ENCODE measurements at regions not wholly inside any gene's neighbourhood (a gene's known extent, or its start where the extent isn't known, plus 50 kb on each side); places are given as distances from the start of the nearest gene placed in this dataset.

GRCh38 chr9:90521811-90522570 lies 120.6 kb downstream of the DIRAS2 start:
- TF ChIP-seq CTCF (IDR thresholded peaks at IDR 0.05; ENCODE audit: control extremely low read depth in 1 of 3, insufficient read depth in 1 of 3, low read depth in 1 of 3, low read length in 3 of 3) (no peak), TAF1 (IDR thresholded peaks at IDR 0.05; ENCODE audit: low read depth, low read length) (no peak), POLR2AphosphoS5 (IDR thresholded peaks at IDR 0.05; ENCODE audit: low read depth, low read length) (no peak), POLR2A (IDR thresholded peaks at IDR 0.05; ENCODE audit: control extremely low read depth in 1 of 2, low read depth in 2 of 2, low read length in 2 of 2) (no peak), CBX8 (IDR thresholded peaks at IDR 0.05; ENCODE audit: borderline replicate concordance, low read depth, low read length) (no peak), EZH2 (IDR thresholded peaks at IDR 0.05; ENCODE audit: low read depth, low read length, severe bottlenecking) (no peak), CHD1 (IDR thresholded peaks at IDR 0.05; ENCODE audit: low read depth, low read length) (no peak), RFX5 (IDR thresholded peaks at IDR 0.05; ENCODE audit: borderline replicate concordance, low read depth, low read length) (no peak), JUND (IDR thresholded peaks at IDR 0.05; ENCODE audit: low read length) (no peak), MAX (IDR thresholded peaks at IDR 0.05) (no peak)

All from H1 (cell line).